BJ (cell line): ENCODE measurements at regions not wholly inside any gene's neighbourhood (a gene's known extent, or its start where the extent isn't known, plus 50 kb on each side); places are given as distances from the start of the nearest gene placed in this dataset.

ENCODE experiments used
- CTCF ChIA-PET: fragments of 350-600 bp; formaldehyde crosslinking; extraction: SDS; loops from one replicate; lab custom pipeline; 2021; ENCODE audit warnings: antibody characterized with exemption, inconsistent platforms; lab: Yijun Ruan, JAX
- POLR2A ChIA-PET: fragments of 300-600 bp; sonication (Branson Sonifier 250); formaldehyde crosslinking; extraction: SDS; loops from one replicate; lab custom pipeline; 2021; ENCODE audit warnings: antibody characterized with exemption; lab: Charles Lee
- DNase-seq: peaks from one replicate; pipeline ENCODE4 v3.0.0-alpha.2; 2011; ENCODE audit warnings: low read depth
- H3K27me3 ChIP-seq: 2 replicates; pipeline ENCODE4 v1.6.0; 2011; ENCODE audit warnings: low read length; ENCODE audit not compliant: control insufficient read depth, insufficient read depth
- H3K36me3 ChIP-seq: 2 replicates; pipeline ENCODE4 v1.5.1; 2011; ENCODE audit warnings: low read length; ENCODE audit not compliant: control insufficient read depth, insufficient read depth
- H3K4me3 ChIP-seq: 2 replicates; pipeline ENCODE4 v1.5.1; 2011; ENCODE audit warnings: low read depth, mild to moderate bottlenecking, control low read depth, low read length
- TF ChIP-seq, protein P1 (sequence below): IDR thresholded peaks from 2 replicates; pipeline ENCODE4 v1.5.1; 2011; ENCODE audit warnings: low read depth, mild to moderate bottlenecking, control low read depth, inconsistent platforms, low read length, moderate library complexity; ENCODE audit not compliant: insufficient read depth

- H3K36me3 ChIP-seq = no peaks in the 10 kb centered on the region
- POLR2A ChIA-PET = no interaction called here
- TF ChIP-seq, protein P1, sequence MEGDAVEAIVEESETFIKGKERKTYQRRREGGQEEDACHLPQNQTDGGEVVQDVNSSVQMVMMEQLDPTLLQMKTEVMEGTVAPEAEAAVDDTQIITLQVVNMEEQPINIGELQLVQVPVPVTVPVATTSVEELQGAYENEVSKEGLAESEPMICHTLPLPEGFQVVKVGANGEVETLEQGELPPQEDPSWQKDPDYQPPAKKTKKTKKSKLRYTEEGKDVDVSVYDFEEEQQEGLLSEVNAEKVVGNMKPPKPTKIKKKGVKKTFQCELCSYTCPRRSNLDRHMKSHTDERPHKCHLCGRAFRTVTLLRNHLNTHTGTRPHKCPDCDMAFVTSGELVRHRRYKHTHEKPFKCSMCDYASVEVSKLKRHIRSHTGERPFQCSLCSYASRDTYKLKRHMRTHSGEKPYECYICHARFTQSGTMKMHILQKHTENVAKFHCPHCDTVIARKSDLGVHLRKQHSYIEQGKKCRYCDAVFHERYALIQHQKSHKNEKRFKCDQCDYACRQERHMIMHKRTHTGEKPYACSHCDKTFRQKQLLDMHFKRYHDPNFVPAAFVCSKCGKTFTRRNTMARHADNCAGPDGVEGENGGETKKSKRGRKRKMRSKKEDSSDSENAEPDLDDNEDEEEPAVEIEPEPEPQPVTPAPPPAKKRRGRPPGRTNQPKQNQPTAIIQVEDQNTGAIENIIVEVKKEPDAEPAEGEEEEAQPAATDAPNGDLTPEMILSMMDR = no peak
- no peak for DNase-seq
- no peak overlapping the region for H3K4me3 ChIP-seq
- H3K27me3 ChIP-seq = no peaks in the 10 kb centered on the region
- CTCF ChIA-PET = no interaction called here
These were observed 575.2 kb upstream of the SYNCRIP start for GRCh38 chr6:86217906-86218305.

DNA sequence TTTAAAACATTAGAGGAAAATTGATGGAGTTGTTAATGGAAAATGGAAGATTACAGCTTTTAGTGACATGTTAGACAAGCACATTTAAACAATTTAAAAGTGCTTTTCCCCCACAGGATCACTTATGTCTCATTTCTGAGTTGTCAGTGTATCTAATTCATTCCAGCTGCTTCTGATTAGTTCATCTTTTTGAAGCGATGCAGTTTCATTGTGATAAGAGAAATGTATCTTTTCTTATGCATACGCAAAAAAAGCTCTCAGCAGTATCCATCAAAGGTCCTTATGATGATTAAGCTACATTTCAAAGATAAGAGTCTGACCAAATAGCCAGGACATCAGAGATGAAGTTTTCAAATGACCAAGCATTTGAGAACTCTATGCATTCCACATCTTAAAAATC, 572.6 kb upstream of the SYNCRIP start:
- DNase-seq = no peak
- TF ChIP-seq, protein P1 = no peak
- no peak overlapping the region for H3K4me3 ChIP-seq
- POLR2A ChIA-PET = no interaction called here
- H3K27me3 ChIP-seq = no peaks in the 10 kb centered on the region
- CTCF ChIA-PET = interaction anchor here (0.6 kb wide), 1 partner anchor 168 kb away, joined by 3 read pairs; no protein-coding TSS in a partner anchor
- H3K36me3 ChIP-seq = no peaks in the 10 kb centered on the region

GRCh38 chr6:86205980-86206379, 563.3 kb upstream of the SYNCRIP start:
- Histone ChIP-seq H3K36me3 (no peaks in the 10 kb centered on the region), H3K27me3 (no peaks in the 10 kb centered on the region), H3K4me3 (no peak overlapping the region)
- ChIA-PET POLR2A (no interaction called here), CTCF (no interaction called here)
- TF ChIP-seq, protein P1 = no peak
- DNase-seq = no peak

DNA sequence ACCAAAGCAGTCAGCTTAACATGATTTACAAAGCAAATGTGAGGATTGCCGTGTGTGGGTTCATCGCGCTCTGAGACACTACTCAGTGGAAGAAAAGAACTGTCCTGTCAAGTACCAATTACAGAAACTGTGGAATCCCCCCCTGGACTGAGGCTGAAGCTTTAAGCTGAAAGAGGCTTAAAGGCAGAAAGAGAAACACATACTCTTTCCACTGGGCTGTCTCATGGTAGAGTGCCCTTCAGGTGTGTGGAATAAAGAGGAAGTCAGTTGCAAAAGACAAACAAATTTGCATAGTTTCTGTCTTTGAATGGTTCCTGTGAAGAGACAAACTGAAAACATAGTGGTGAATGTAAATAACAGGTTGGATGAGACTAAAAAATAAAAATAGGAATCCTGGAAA, 560.4 kb upstream of the SYNCRIP start:
- CTCF ChIA-PET = no interaction called here

GRCh38 chr6:86193821-86194220, 551.1 kb upstream of the SYNCRIP start:
- H3K4me3 ChIP-seq = no peak overlapping the region
- ChIA-PET CTCF (no interaction called here), POLR2A (no interaction called here)
- H3K36me3 ChIP-seq = no peaks in the 10 kb centered on the region
- no peak for DNase-seq
- TF ChIP-seq, protein P1 = no peak
- H3K27me3 ChIP-seq = no peaks in the 10 kb centered on the region

More for the DNA sequence above, 560.4 kb upstream of the SYNCRIP start:
- TF ChIP-seq, protein P1 = no peak
- Histone ChIP-seq H3K36me3 (no peaks in the 10 kb centered on the region), H3K4me3 (no peak overlapping the region), H3K27me3 (no peaks in the 10 kb centered on the region)
- no peak for DNase-seq
- POLR2A ChIA-PET = no interaction called here
